AG09309 (cell line): ENCODE measurements at regions not wholly inside any gene's neighbourhood (a gene's known extent, or its start where the extent isn't known, plus 50 kb on each side); places are given as distances from the start of the nearest gene placed in this dataset.
A peak's percentile ranks its signal among the peaks of the same experiment; 100 is the strongest.

Experiments used
- DNase-seq: peaks from one replicate; pipeline ENCODE4 v3.0.0-alpha.2; 2010; ENCODE audit warnings: low read depth
- H3K4me3 ChIP-seq: 2 replicates; pipeline ENCODE4 v1.5.1; 2011; ENCODE audit warnings: mild to moderate bottlenecking, low read depth, low read length, moderate library complexity; ENCODE audit not compliant: control insufficient read depth
- TF ChIP-seq, protein P1 (sequence below): IDR thresholded peaks from 2 replicates; pipeline ENCODE4 v1.5.1; 2011; ENCODE audit warnings: mild to moderate bottlenecking, low read depth, low read length, inconsistent platforms; ENCODE audit not compliant: insufficient read depth, control insufficient read depth; ENCODE audit errors: missing control alignments

DNA sequence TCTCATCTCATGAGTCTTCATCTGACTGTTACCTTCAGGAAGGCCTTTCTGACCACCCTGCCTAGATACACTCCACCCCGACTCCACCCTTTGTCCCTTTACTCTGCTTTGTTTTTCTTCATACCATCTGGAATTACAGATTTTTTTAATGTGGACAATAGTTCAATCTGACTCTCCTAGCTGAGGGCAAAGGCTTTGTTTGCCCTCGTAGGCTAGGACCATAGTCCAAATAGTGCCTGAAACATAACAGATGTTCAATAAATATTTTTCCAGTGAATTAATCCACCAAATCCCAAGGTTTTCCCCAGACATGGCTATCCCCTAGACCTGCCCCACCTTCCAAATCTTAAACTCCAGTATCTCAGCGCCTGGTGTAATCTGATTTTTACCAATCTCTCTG is 176.5 kb upstream of the GJB5 start:
- no peak for DNase-seq
- no peak overlapping the region for H3K4me3 ChIP-seq
- TF ChIP-seq, protein P1, sequence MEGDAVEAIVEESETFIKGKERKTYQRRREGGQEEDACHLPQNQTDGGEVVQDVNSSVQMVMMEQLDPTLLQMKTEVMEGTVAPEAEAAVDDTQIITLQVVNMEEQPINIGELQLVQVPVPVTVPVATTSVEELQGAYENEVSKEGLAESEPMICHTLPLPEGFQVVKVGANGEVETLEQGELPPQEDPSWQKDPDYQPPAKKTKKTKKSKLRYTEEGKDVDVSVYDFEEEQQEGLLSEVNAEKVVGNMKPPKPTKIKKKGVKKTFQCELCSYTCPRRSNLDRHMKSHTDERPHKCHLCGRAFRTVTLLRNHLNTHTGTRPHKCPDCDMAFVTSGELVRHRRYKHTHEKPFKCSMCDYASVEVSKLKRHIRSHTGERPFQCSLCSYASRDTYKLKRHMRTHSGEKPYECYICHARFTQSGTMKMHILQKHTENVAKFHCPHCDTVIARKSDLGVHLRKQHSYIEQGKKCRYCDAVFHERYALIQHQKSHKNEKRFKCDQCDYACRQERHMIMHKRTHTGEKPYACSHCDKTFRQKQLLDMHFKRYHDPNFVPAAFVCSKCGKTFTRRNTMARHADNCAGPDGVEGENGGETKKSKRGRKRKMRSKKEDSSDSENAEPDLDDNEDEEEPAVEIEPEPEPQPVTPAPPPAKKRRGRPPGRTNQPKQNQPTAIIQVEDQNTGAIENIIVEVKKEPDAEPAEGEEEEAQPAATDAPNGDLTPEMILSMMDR: no peak

DNA sequence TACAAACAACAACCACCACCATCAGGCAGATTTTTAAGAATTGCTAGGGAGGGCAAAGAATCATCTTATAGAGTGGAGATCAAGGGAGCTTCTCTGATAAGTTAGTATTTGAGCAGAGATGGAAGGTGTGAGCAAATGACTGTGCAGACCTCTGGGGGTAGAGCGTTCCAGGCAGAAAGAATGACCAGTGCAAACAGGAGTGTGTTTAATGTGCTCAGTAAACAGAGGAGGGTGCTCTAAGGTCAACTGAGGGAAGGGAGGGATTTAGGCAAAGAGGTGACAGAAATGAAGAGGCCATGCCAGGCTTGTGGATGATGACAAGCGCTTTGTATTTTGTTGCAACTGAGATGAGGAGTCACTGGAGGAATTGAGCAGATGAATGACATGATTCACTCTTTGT is 172.5 kb upstream of the GJB5 start:
- no peak for DNase-seq

DNA sequence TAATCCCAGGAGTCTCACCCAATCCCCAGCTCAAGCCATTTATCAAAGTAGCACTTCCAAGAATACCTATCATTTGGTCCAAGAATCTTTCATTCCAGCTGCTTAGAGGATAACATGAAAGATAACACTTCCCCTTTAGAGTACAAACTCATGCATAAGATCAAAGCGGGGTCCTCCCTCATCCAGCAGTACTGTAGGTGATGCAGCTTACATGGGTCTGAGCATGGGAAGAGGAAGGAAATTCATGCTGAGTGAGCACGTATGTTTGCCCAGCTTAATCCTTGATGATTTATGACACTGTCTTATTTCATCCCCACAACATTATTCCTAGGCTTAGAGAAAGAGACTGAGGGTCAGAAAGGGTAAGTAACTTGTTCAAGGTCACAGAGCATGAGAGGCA is 167.1 kb upstream of the GJB5 start:
- no peak for DNase-seq
- TF ChIP-seq, protein P1: no peak
- no peak overlapping the region for H3K4me3 ChIP-seq

More for the DNA sequence above, 172.5 kb upstream of the GJB5 start:
- TF ChIP-seq, protein P1: no peak
- no peak overlapping the region for H3K4me3 ChIP-seq

DNA sequence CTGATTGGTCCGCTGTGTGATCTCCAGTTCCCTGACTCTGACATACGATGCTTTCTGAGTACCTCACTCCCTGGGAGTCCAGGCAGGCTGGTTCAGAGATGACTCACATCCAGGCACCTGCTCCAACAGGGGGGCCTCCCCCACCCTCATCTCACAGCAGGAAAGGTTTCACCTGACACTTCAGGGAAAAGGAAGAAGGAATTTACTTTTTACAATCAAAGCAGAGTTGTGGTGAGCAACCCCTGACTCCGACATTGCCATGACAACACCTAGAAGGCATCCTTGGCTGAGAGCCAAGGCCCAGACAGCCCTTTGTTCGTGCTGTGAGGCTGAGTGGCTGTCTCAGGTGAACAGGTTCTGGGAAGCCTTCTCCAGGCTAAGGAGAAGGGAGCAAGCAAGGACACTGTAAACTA is 164.6 kb upstream of the GJB5 start:
- H3K4me3 ChIP-seq: no peak overlapping the region
- TF ChIP-seq, protein P1: no peak
- DNase-seq: no peak

DNA sequence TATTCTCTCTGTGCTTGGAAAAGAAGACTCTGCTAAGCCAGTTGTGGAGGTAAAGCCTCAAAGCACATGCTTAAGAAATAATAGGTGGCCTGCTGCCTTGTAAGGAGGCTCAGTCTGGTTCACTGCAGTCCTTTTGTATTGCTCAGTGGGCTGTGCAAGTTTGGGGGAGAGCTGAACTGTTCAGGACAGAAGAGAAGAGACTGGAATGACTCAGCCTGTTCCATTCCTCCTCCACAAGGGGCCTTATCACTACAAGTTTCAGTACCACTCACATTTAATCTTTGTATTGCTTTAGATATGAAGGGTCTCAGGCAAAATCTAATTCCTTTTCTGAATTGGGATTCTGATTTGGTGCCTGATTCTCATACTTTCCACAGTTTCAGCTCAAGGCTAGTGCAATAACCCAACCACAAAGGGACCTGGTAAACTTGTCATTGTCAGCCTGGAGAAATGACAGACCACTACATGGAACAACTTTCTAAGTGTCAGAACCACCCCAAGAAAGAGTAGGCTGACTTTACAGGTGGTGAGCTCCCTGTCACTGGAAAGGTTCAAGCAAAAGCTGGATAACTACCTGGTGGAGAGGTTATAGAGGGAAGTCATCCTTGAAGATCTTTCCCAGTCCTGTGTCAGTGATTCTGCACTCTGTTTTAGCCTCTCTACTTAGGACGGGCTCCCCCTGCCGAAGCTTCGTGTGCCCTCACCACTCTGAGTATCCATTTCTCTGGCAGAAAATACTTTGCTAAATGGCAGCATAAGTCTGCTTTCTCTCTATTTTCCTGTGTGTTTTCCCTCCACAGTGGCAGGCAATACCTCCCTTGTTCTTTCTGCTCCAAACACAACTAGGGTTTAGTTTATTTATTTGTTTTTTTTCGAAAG is 162.9 kb upstream of the GJB5 start:
- DNase-seq: no peak
- TF ChIP-seq, protein P1: peak; percentile 51
- no peak overlapping the region for H3K4me3 ChIP-seq

DNA sequence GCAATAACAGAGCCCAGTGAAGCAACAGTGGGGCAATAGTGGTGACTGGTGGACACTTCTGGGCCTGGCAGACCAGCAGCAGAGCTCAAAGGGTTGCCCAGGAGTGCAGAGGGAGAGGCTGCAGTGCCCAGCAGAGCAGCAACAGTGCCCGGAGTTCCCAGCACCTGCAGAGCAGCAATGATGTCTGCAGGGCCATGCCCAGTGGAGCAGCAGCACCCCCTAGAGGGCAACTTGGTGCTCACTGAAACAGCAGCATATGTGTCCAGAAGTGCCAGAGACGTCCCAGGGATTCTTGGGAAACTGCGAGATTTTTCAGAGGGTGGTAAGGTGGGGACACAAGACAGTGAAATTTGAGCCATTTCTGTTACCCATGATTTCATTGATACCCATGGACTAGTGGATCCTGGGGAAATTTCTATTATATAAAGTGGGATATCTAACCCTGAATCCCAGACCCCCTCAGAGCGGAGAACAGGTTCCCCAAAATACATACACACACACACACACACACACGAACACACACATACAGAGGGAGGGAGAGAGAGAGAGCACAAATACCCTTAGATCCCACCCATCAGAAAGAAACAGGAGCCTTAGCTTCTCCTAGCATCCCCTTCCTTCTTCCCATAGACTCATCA is 156.9 kb upstream of the GJB5 start:
- TF ChIP-seq, protein P1: peak; percentile 98
- DNase-seq: peak; percentile 21
- no peak overlapping the region for H3K4me3 ChIP-seq
